H9 (cell line): ENCODE measurements at regions not wholly inside any gene's neighbourhood (a gene's known extent, or its start where the extent isn't known, plus 50 kb on each side); places are given as distances from the start of the nearest gene placed in this dataset.

Experiments used
- DNase-seq: peaks from one replicate; pipeline ENCODE4 v3.0.0-alpha.2; 2017
- H2AFZ ChIP-seq: one replicate; pipeline ENCODE4 v1.6.1; 2013; ENCODE audit warnings: mild to moderate bottlenecking, low read length, control low read depth, moderate library complexity
- H2AK5ac ChIP-seq: 2 replicates; pipeline ENCODE4 v1.6.1; 2013; ENCODE audit warnings: low read length, control low read depth, mixed read lengths; ENCODE audit not compliant: insufficient read length
- H2BK120ac ChIP-seq: one replicate; pipeline ENCODE4 v1.6.1; 2013; ENCODE audit warnings: low read depth, mild to moderate bottlenecking, low read length, control low read depth, inconsistent platforms; ENCODE audit not compliant: poor library complexity, severe bottlenecking
- H2BK12ac ChIP-seq: 2 replicates; pipeline ENCODE4 v1.6.1; 2013; ENCODE audit warnings: low read length, control low read depth, mixed read lengths, low read depth; ENCODE audit not compliant: insufficient read length
- H2BK15ac ChIP-seq: 2 replicates; pipeline ENCODE4 v1.6.1; 2013; ENCODE audit warnings: low read depth, low read length, control low read depth
- H2BK20ac ChIP-seq: one replicate; pipeline ENCODE4 v1.6.1; 2013; ENCODE audit warnings: low read depth, mild to moderate bottlenecking, low read length, control low read depth, inconsistent platforms; ENCODE audit not compliant: poor library complexity, severe bottlenecking
- H2BK5ac ChIP-seq: 2 replicates; pipeline ENCODE4 v1.6.1; 2013; ENCODE audit warnings: low read length, control low read depth, mixed read lengths; ENCODE audit not compliant: insufficient read length
- H3K14ac ChIP-seq: 2 replicates; pipeline ENCODE4 v1.6.1; 2013; ENCODE audit warnings: low read length, control low read depth; ENCODE audit not compliant: insufficient read depth
- H3K18ac ChIP-seq: 2 replicates; pipeline ENCODE4 v1.6.1; 2013; ENCODE audit warnings: low read depth, mild to moderate bottlenecking, mixed read lengths, low read length, control low read depth; ENCODE audit not compliant: insufficient read length
- H3K23ac ChIP-seq: 2 replicates; pipeline ENCODE4 v1.6.1; 2013; ENCODE audit warnings: low read length, control low read depth, mixed read lengths, low read depth; ENCODE audit not compliant: insufficient read length
- H3K23me2 ChIP-seq: 2 replicates; pipeline ENCODE4 v1.6.1; 2013; ENCODE audit warnings: low read depth, mild to moderate bottlenecking, mixed read lengths, low read length, control low read depth; ENCODE audit not compliant: insufficient read length, poor library complexity, severe bottlenecking
- H3K27ac ChIP-seq: 2 replicates; pipeline ENCODE4 v1.5.1; 2013; ENCODE audit warnings: low read length, control low read depth, mixed read lengths, low read depth; ENCODE audit not compliant: insufficient read length
- H3K27me3 ChIP-seq: 2 replicates; pipeline ENCODE4 v1.6.1; 2013; ENCODE audit warnings: low read length, control low read depth, inconsistent platforms; ENCODE audit not compliant: insufficient read depth
- H3K4ac ChIP-seq: 2 replicates; pipeline ENCODE4 v1.6.1; 2013; ENCODE audit warnings: low read depth, mild to moderate bottlenecking, control low read depth, inconsistent platforms, low read length, moderate library complexity
- H3K4me1 ChIP-seq: 2 replicates; pipeline ENCODE4 v1.6.1; 2013; ENCODE audit warnings: low read length, control low read depth, inconsistent platforms; ENCODE audit not compliant: insufficient read depth
- H3K4me2 ChIP-seq: 2 replicates; pipeline ENCODE4 v1.6.1; 2013; ENCODE audit warnings: low read length, control low read depth, mixed read lengths; ENCODE audit not compliant: insufficient read length, insufficient read depth
- H3K56ac ChIP-seq: 2 replicates; pipeline ENCODE4 v1.6.1; 2013; ENCODE audit warnings: low read depth, mild to moderate bottlenecking, mixed read lengths, low read length, control low read depth; ENCODE audit not compliant: insufficient read length
- H3K79me1 ChIP-seq: 2 replicates; pipeline ENCODE4 v1.6.1; 2013; ENCODE audit warnings: low read depth, mild to moderate bottlenecking, moderate library complexity, low read length, control low read depth, inconsistent platforms; ENCODE audit not compliant: insufficient read depth, poor library complexity, severe bottlenecking
- H3K79me2 ChIP-seq: 2 replicates; pipeline ENCODE4 v1.6.1; 2013; ENCODE audit warnings: low read length, control low read depth, inconsistent platforms; ENCODE audit not compliant: insufficient read depth
- H3K9ac ChIP-seq: 2 replicates; pipeline ENCODE4 v1.6.1; 2013; ENCODE audit warnings: low read length, control low read depth, mixed read lengths; ENCODE audit not compliant: insufficient read length; ENCODE audit errors: extremely low read depth
- H3K9me3 ChIP-seq: one replicate; pipeline ENCODE4 v1.6.1; 2013; ENCODE audit warnings: low read depth, low read length, inconsistent platforms; ENCODE audit not compliant: control insufficient read depth
- H3T11ph ChIP-seq: one replicate; pipeline ENCODE4 v1.6.1; 2013; ENCODE audit warnings: mild to moderate bottlenecking, low read length, control low read depth, inconsistent platforms
- H4K20me1 ChIP-seq: one replicate; pipeline ENCODE4 v1.6.1; 2013; ENCODE audit not compliant: control insufficient read depth, insufficient read length, insufficient read depth
- H4K5ac ChIP-seq: 2 replicates; pipeline ENCODE4 v1.6.1; 2013; ENCODE audit warnings: low read depth, mild to moderate bottlenecking, mixed read lengths, low read length, control low read depth; ENCODE audit not compliant: insufficient read length
- H4K8ac ChIP-seq: replicated peaks from 2 replicates; pipeline ENCODE4 v1.6.1; 2013; ENCODE audit warnings: low read length, control low read depth, mixed read lengths, low read depth; ENCODE audit not compliant: insufficient read length
- H4K91ac ChIP-seq: 2 replicates; pipeline ENCODE4 v1.6.1; 2013; ENCODE audit warnings: low read depth, mild to moderate bottlenecking, moderate library complexity, mixed read lengths, low read length, control low read depth; ENCODE audit not compliant: insufficient read length
- H3K27ac Mint-ChIP-seq, 3 experiments: 2 replicates in 2 of 3; 3 replicates in 1 of 3; pipeline ENCODE4 v1.8.0; 2020 to 2021; ENCODE audit warnings: mixed read lengths in 3 of 3, mild to moderate bottlenecking in 1 of 3, moderate library complexity in 1 of 3
- H3K27me3 Mint-ChIP-seq: 2 replicates; pipeline ENCODE4 v1.8.0; 2021; ENCODE audit warnings: low read depth, mild to moderate bottlenecking, moderate library complexity, mixed read lengths
- H3K36me3 Mint-ChIP-seq, 3 experiments: 2 replicates in 2 of 3; 3 replicates in 1 of 3; pipeline ENCODE4 v1.8.0; 2020 to 2021; ENCODE audit warnings: low read depth in 3 of 3, mixed read lengths in 3 of 3; ENCODE audit not compliant: insufficient read depth in 1 of 3
- H3K4me1 Mint-ChIP-seq, 2 experiments: 2 replicates each; pipeline ENCODE4 v1.8.0; 2020; ENCODE audit warnings: mixed read lengths in 2 of 2
- H3K4me3 Mint-ChIP-seq, 2 experiments: 2 replicates in 1 of 2; 3 replicates in 1 of 2; pipeline ENCODE4 v1.8.0; 2020 to 2021; ENCODE audit warnings: mild to moderate bottlenecking in 2 of 2, mixed read lengths in 2 of 2, moderate library complexity in 1 of 2
- H3K9me3 Mint-ChIP-seq, 2 experiments: 2 replicates in 1 of 2; 3 replicates in 1 of 2; pipeline ENCODE4 v1.8.0; 2020; ENCODE audit warnings: mild to moderate bottlenecking in 2 of 2, mixed read lengths in 2 of 2, moderate library complexity in 1 of 2
- CTCF ChIP-seq: fragments of 200-600 bp; sonication (generic); conservative IDR thresholded peaks from 3 replicates; pipeline ENCODE4 v1.8.0; 2021; ENCODE audit warnings: antibody characterized with exemption, mild to moderate bottlenecking
- WGBS: extraction: QIAGEN DNeasy Blood & Tissue Kit; methylation state at CpG from one replicate; pipeline ENCODE4 v1.1.7; 2013; ENCODE audit warnings: missing lambda C conversion rate, low lambda C conversion rate, mixed read lengths; ENCODE audit not compliant: insufficient read length; ENCODE audit errors: extremely low coverage; 5-methylcytosine and 5-hydroxymethylcytosine counted together

GRCh38 chr14:26791117-26791806, 193.4 kb upstream of the NOVA1 start:
- Histone ChIP-seq H2BK5ac (peak overlapping the region; percentile 95), H3K79me2 (no peaks in the 10 kb centered on the region), H3K4me1 (peaks cover 4% of the 10 kb centered on the region), H3K79me1 (no peaks in the 10 kb centered on the region), H2BK20ac (no peak overlapping the region), H2BK12ac (no peak overlapping the region), H2BK120ac (no peak overlapping the region), H3T11ph (no peak overlapping the region), H3K4me2 (peak overlapping the region; percentile 43), H4K20me1 (no peaks in the 10 kb centered on the region), H4K8ac (no peak overlapping the region), H4K91ac (no peak overlapping the region), H3K23me2 (no peaks in the 10 kb centered on the region), H3K27me3 (no peaks in the 10 kb centered on the region), H3K23ac (no peak overlapping the region), H2AK5ac (no peak overlapping the region), H3K9me3 (no peaks in the 10 kb centered on the region), H3K18ac (no peak overlapping the region), H3K4ac (no peak overlapping the region), H3K9ac (no peak overlapping the region), H3K27ac (peak overlapping the region; percentile 57), H2AFZ (no peak overlapping the region), H4K5ac (no peak overlapping the region), H2BK15ac (no peak overlapping the region), H3K56ac (no peak overlapping the region), H3K14ac (no peak overlapping the region)
- no peaks in the 10 kb centered on the region for H3K27me3 Mint-ChIP-seq
- no peaks in the 10 kb centered on the region for H3K36me3 Mint-ChIP-seq
- DNase-seq = no peak
- H3K4me3 Mint-ChIP-seq = no peak overlapping the region
- no peak overlapping the region; a peak in 2 of 7 replicates for H3K27ac Mint-ChIP-seq
- no peaks in the 10 kb centered on the region for H3K9me3 Mint-ChIP-seq
- TF ChIP-seq CTCF = no peak
- H3K4me1 Mint-ChIP-seq = peaks cover 21 to 23% of the 10 kb centered on the region in 2 experiments
- no CpG with 5 or more reads among the region's 4 CpGs for WGBS
